Peyer's patch (tissue), 4 donors: ENCODE measurements at regions not wholly inside any gene's neighbourhood (a gene's known extent, or its start where the extent isn't known, plus 50 kb on each side); places are given as distances from the start of the nearest gene placed in this dataset.

Experiments
- POLR2A ChIP-seq, 2 donors: fragments of 450-650 bp; IDR thresholded peaks; one replicate each; pipeline ENCODE4 v1.5.1; 2017; ENCODE audit warnings: antibody characterized with exemption in 2 of 2, mild to moderate bottlenecking in 2 of 2, moderate library complexity in 2 of 2
- TF ChIP-seq, protein P1 (sequence below), 6 experiments: fragments of 450-650 bp in 4 of 6; fragments of 200-600 bp in 2 of 6; sonication (generic) in 1 of 6; IDR thresholded peaks; one replicate each; pipeline ENCODE4 v1.5.1; 2017 to 2019; ENCODE audit warnings: antibody characterized with exemption in 6 of 6, mild to moderate bottlenecking in 3 of 6, moderate library complexity in 1 of 6

DNA sequence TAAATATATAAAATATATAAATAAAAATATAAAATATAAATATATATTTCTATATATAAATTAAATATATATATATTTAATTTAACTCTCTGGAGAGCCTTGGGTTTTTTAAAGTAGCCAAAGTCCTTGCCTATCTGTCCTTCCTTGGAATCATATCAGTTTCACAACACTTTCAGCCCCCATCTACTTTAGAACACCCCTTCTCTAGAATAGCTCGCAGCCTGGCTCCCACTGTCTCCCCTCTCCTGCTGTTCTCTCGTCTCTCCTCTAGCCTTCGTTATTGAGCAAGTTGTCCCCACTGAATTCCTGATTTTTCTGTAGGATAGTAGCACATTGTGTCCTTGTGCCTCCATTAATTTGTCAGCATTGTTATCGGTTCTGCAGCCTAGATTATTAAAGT, 677.0 kb downstream of the RNF144A start:
- TF ChIP-seq, protein P1, sequence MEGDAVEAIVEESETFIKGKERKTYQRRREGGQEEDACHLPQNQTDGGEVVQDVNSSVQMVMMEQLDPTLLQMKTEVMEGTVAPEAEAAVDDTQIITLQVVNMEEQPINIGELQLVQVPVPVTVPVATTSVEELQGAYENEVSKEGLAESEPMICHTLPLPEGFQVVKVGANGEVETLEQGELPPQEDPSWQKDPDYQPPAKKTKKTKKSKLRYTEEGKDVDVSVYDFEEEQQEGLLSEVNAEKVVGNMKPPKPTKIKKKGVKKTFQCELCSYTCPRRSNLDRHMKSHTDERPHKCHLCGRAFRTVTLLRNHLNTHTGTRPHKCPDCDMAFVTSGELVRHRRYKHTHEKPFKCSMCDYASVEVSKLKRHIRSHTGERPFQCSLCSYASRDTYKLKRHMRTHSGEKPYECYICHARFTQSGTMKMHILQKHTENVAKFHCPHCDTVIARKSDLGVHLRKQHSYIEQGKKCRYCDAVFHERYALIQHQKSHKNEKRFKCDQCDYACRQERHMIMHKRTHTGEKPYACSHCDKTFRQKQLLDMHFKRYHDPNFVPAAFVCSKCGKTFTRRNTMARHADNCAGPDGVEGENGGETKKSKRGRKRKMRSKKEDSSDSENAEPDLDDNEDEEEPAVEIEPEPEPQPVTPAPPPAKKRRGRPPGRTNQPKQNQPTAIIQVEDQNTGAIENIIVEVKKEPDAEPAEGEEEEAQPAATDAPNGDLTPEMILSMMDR (IDR thresholded peaks at IDR 0.05), result no peak
- no peak for TF ChIP-seq POLR2A (IDR thresholded peaks at IDR 0.05)
